ENCODE measurements at regions not wholly inside any gene's neighbourhood (a gene's known extent, or its start where the extent isn't known, plus 50 kb on each side); places are given as distances from the start of the nearest gene placed in this dataset.
"Not testable (repeated sequence)": the region's sequence is repeated elsewhere in the genome, so short reads cannot be mapped to it uniquely, and the experiment has no call there.

GRCh38 chr12:61993734-61994345 is 266.4 kb upstream of the USP15 start:
- no peak for DNase-seq

- no peak for DNase-seq
These were observed 263.5 kb upstream of the USP15 start for GRCh38 chr12:61996717-61997116.

- no peak for DNase-seq
These were observed 261.4 kb upstream of the USP15 start for GRCh38 chr12:61998791-61999190.

GRCh38 chr12:61999311-61999710 is 260.9 kb upstream of the USP15 start:
- DNase-seq, result no peak

DNA sequence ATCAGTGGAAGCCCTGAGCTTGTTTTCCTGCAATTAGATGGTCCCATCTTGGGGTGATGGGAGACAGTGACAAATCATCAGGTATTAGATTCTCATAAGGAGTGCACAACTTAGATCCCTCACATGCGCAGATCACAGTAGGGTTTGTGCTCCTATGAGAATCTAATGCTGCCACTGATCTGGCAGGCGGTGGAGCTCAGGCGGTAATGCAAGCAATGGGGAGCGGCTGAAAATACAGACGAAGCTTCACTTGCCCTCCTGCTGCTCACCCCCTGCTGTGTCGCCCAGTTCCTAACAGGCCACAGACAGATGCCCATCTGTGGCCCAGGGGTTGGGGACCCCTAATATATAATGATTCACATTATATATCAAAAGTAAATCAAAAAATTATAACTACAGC is 258.8 kb upstream of the USP15 start:
- DNase-seq, result no peak

DNA sequence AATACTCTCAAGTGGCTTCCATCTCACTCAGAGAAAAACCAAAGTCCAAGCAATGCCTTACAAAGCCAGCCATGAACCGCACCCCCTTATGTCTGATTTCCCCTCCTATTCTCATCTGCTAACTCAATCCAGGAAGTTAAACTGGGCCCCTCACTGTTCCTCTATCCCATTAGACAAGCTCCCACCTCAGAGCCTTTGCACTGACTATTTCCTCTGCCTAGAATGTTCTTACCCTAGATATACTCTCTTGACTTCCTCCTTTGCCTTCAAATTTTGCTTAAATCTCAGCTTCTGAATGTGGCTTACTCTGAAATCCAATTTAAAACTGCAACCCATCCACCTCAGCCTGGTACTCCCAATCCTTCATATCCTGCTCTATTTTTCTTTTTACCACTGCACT is 257.0 kb upstream of the USP15 start:
- DNase-seq, result no peak

- no peak for DNase-seq
These were observed 256.5 kb upstream of the USP15 start for GRCh38 chr12:62003701-62004100.

DNA sequence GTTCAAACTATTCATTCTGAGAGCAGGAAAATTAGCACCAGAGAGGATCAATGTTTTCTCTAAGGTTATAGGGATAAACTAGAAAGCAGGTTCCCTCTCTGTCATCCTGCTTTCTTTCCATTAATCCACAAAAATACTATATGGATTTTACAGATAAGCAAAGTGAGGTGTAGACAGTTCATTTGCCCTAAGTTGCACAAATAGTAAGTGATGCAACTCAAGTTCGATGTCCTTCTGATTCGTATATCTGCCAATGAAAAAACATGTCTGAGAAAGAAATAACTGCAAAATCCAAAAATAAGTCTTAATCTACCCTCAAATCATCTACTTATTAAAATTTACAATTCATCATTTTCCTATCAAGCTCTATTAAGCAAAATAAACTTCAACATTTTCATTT is 254.6 kb upstream of the USP15 start:
- DNase-seq, result no peak

DNA sequence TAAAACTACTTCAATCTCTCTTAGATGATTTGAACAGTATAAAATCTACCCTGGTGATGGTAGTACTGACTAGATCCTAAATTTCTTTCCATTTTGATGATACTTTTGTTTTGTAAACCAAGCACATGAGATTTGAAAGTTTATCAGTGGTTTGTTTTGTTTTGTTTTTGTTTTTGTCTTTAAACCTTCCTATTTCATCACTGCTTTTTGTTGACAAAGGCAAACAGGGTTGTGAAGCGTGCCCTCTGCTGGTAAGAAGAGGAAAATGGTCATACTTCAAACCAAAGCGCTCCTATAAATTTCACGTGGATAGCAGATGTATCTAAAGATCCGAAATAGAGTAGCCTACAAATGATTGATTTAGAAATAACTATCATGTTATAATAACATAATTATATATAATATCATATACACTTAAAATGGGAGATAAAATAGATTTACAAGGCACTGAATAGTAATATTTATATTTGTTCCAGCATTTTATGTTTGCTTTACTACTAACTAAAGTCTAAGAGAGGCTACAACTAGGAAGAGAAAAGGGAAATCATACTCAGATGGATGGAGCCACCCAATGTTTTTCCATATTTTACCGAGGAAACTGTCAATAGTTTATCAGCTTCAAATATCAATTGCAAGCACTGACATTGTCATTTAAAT is 254.0 kb upstream of the USP15 start:
- no peak for DNase-seq

- no peak for DNase-seq
These were observed 251.5 kb upstream of the USP15 start for GRCh38 chr12:62008703-62009102.

GRCh38 chr12:62009445-62009844 is 250.8 kb upstream of the USP15 start:
- no peak for DNase-seq

GRCh38 chr12:62010331-62010906 is 249.8 kb upstream of the USP15 start:
- not testable (repeated sequence) for DNase-seq

- not testable (repeated sequence) for DNase-seq
These were observed 249.2 kb upstream of the USP15 start for GRCh38 chr12:62010973-62011372.

- DNase-seq, result no peak
These were observed 245.9 kb upstream of the USP15 start for GRCh38 chr12:62014330-62014729.

GRCh38 chr12:62016021-62016420 is 244.2 kb upstream of the USP15 start:
- no peak for DNase-seq

GRCh38 chr12:62021808-62022207 is 238.4 kb upstream of the USP15 start:
- DNase-seq, result no peak

- DNase-seq, result no peak
These were observed 231.7 kb upstream of the USP15 start for GRCh38 chr12:62028536-62028935.

DNA sequence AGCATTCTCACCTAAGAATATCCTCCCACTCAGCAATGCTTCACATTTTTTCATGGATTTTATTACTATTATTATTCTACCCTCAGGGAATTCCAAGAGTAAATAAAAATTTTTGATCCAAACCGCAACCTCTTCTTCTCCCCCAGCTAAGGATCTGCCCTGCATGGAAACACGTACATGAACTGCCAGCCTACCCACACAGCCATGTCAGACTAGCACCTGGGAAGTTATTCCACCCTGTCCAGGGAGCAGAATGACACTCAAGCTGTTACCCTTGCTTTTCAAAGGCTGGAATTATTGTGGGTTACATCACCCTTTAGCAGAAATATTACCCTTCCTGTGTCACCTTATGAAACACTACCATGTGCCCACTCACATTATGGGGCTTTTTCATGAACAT is 227.3 kb upstream of the USP15 start:
- DNase-seq, result no peak

- no peak for DNase-seq
These were observed 215.6 kb upstream of the USP15 start for GRCh38 chr12:62044450-62045135.

- no peak for DNase-seq
These were observed 215.0 kb upstream of the USP15 start for GRCh38 chr12:62045211-62045610.

GRCh38 chr12:62050785-62051184 is 209.4 kb upstream of the USP15 start:
- DNase-seq, result no peak

- no peak for DNase-seq
These were observed 190.2 kb upstream of the USP15 start for GRCh38 chr12:62069976-62070375.

DNA sequence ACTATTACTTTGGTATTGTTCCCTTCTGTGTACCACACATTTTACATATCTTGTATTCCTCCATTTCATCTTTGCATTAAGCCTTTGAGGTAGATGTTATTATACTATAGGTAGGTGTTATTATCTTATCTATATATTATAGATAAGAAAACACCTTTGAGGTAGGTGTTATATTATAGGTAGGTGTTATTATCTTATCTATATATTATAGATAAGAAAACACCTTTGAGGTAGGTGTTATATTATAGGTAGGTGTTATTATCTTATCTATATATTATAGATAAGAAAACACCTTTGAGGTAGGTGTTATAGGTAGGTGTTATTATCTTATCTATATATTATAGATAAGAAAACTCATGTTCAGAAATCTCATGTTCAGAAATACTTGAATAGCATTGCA is 187.0 kb upstream of the USP15 start:
- not testable (repeated sequence) for DNase-seq

GRCh38 chr12:62075870-62076269 is 184.3 kb upstream of the USP15 start:
- DNase-seq, result no peak
